A549 (cell line): ENCODE measurements at regions not wholly inside any gene's neighbourhood (a gene's known extent, or its start where the extent isn't known, plus 50 kb on each side); places are given as distances from the start of the nearest gene placed in this dataset.
A peak's percentile ranks its signal among the peaks of the same experiment; 100 is the strongest.

Experiments
- ATAC-seq, 2 experiments: fragments of 200-7000 bp in 1 of 2; fragments of >200 bp in 1 of 2; cut with Nextera tagmentation in 1 of 2; cut with Tn5 transposase in 1 of 2; 3 replicates each; pipeline versions ENCODE4 v1.8.0 to v1.9.1; 2018 to 2020; ENCODE audit warnings: mild to moderate bottlenecking in 1 of 2, moderate library complexity in 1 of 2
- CTCF ChIA-PET: fragments of 300-600 bp; sonication (Branson Sonifier 250); formaldehyde crosslinking; extraction: SDS; loops from one replicate; lab custom pipeline; 2021; ENCODE audit warnings: antibody characterized with exemption, inconsistent platforms; lab: Yijun Ruan, JAX
- POLR2A ChIA-PET: fragments of 350-600 bp; formaldehyde crosslinking; extraction: SDS; loops from one replicate; lab custom pipeline; 2021; ENCODE audit warnings: antibody characterized with exemption, inconsistent platforms; lab: Yijun Ruan, JAX
- DNase-seq, 2 experiments: peaks; one replicate each; pipeline versions ENCODE4 v3.0.0 to v3.0.0-alpha.2; 2011 to 2016; ENCODE audit warnings: low read depth in 1 of 2, low spot score in 1 of 2
- FAIRE-seq: peaks from 2 replicates; lab custom pipeline; 2011; peaks lifted over from hg19 to GRCh38; lab: Jason Lieb, UNC
- H3K27ac ChIP-seq, 2 experiments: fragments of >200 bp; sonication (Bioruptor Twin); formaldehyde crosslinking; 3 replicates each; pipeline ENCODE4 v1.5.1; 2016 to 2017
- H3K4me1 ChIP-seq: fragments of >200 bp; sonication (Bioruptor Twin); formaldehyde crosslinking; 3 replicates; pipeline ENCODE4 v1.6.1; 2016
- H3K4me2 ChIP-seq: fragments of >200 bp; sonication (Bioruptor Twin); formaldehyde crosslinking; 3 replicates; pipeline ENCODE4 v1.6.1; 2016
- H3K4me3 ChIP-seq: fragments of >200 bp; sonication (Bioruptor Twin); formaldehyde crosslinking; 3 replicates; pipeline ENCODE4 v1.5.1; 2016
- H3K9me3 ChIP-seq: fragments of >200 bp; sonication (Bioruptor Twin); formaldehyde crosslinking; 3 replicates; pipeline ENCODE4 v1.6.1; 2016
- ATOH8 ChIP-seq: fragments of 250-450 bp; sonication (Bioruptor Pico); IDR thresholded peaks from 2 replicates; pipeline ENCODE4 v1.5.0; 2020; ENCODE audit warnings: low read depth, mild to moderate bottlenecking, moderate library complexity
- BCL3 ChIP-seq: fragments of >200 bp; sonication (Bioruptor Twin); formaldehyde crosslinking; IDR thresholded peaks from 3 replicates; pipeline ENCODE4 v1.6.1; 2016
- CBX2 ChIP-seq: fragments of 200-600 bp; sonication (generic); IDR thresholded peaks from 2 replicates; pipeline ENCODE4 v1.6.1; 2016; ENCODE audit warnings: low read depth, mild to moderate bottlenecking, borderline replicate concordance
- CHD2 ChIP-seq: fragments of 150-350 bp; IDR thresholded peaks from 2 replicates; pipeline ENCODE4 v1.6.1; 2014; ENCODE audit warnings: low read length; ENCODE audit not compliant: partially characterized antibody
- CHD4 ChIP-seq: fragments of 200-600 bp; sonication (generic); IDR thresholded peaks from 2 replicates; pipeline ENCODE4 v1.6.1; 2016; ENCODE audit warnings: antibody characterized with exemption, mild to moderate bottlenecking, borderline replicate concordance
- E2F6 ChIP-seq: IDR thresholded peaks from 2 replicates; pipeline ENCODE4 v1.6.1; 2012; ENCODE audit warnings: low read depth, borderline replicate concordance
- EHF ChIP-seq: fragments of 250-450 bp; sonication (Bioruptor Pico); IDR thresholded peaks from 2 replicates; pipeline ENCODE4 v1.5.0; 2020; ENCODE audit warnings: mild to moderate bottlenecking
- FOSL2 ChIP-seq, 2 experiments: fragments of 450-650 bp in 1 of 2; fragments of >200 bp in 1 of 2; sonication (Bioruptor Twin) in 1 of 2; formaldehyde crosslinking; IDR thresholded peaks; 2 replicates each; pipeline versions ENCODE4 v1.5.0 to v1.6.1; 2016 to 2020; ENCODE audit warnings: mild to moderate bottlenecking in 1 of 2, moderate library complexity in 1 of 2
- FOXS1 ChIP-seq: fragments of 250-450 bp; sonication (Bioruptor Pico); IDR thresholded peaks from 2 replicates; pipeline ENCODE4 v1.5.0; 2020; ENCODE audit warnings: mild to moderate bottlenecking, moderate library complexity
- HDAC2 ChIP-seq: fragments of 200-600 bp; sonication (generic); IDR thresholded peaks from 2 replicates; pipeline ENCODE4 v1.6.1; 2016
- HES2 ChIP-seq: fragments of >200 bp; sonication (Bioruptor Twin); formaldehyde crosslinking; IDR thresholded peaks from 2 replicates; pipeline ENCODE4 v1.6.1; 2016
- HMGXB4 ChIP-seq: fragments of 250-450 bp; sonication (Bioruptor Pico); IDR thresholded peaks from 2 replicates; pipeline ENCODE4 v1.5.0; 2021; ENCODE audit warnings: mild to moderate bottlenecking, moderate library complexity, borderline replicate concordance
- HOXB5 ChIP-seq: fragments of 250-450 bp; sonication (Bioruptor Pico); IDR thresholded peaks from 2 replicates; pipeline ENCODE4 v1.5.0; 2020; ENCODE audit warnings: mild to moderate bottlenecking, moderate library complexity
- JUN ChIP-seq, 2 experiments: fragments of >200 bp; sonication (Bioruptor Twin); formaldehyde crosslinking; IDR thresholded peaks; 2 replicates in 1 of 2; 3 replicates in 1 of 2; pipeline ENCODE4 v1.6.1; 2016 to 2017
- MAFK ChIP-seq: fragments of 450-650 bp; IDR thresholded peaks from 2 replicates; pipeline ENCODE4 v1.6.1; 2014; ENCODE audit not compliant: partially characterized antibody
- MAX ChIP-seq: IDR thresholded peaks from 2 replicates; pipeline ENCODE4 v1.6.1; 2012
- NPAS2 ChIP-seq: fragments of 250-450 bp; sonication (Bioruptor Pico); IDR thresholded peaks from 2 replicates; pipeline ENCODE4 v1.8.0; 2022; ENCODE audit warnings: mild to moderate bottlenecking, moderate library complexity, borderline replicate concordance
- POLR2A ChIP-seq: IDR thresholded peaks from 2 replicates; pipeline ENCODE4 v1.6.1; 2012; ENCODE audit warnings: mild to moderate bottlenecking, low read length
- RNF2 ChIP-seq: fragments of 200-600 bp; sonication (generic); IDR thresholded peaks from 2 replicates; pipeline ENCODE4 v1.6.1; 2016; ENCODE audit warnings: low read depth, mild to moderate bottlenecking, antibody characterized with exemption, moderate library complexity, borderline replicate concordance
- USF2 ChIP-seq: fragments of 450-650 bp; IDR thresholded peaks from 2 replicates; pipeline ENCODE4 v1.6.1; 2014; ENCODE audit warnings: antibody characterized with exemption
- ZC3H11A ChIP-seq: fragments of 450-650 bp; IDR thresholded peaks from 2 replicates; pipeline ENCODE4 v1.6.1; 2014; ENCODE audit warnings: antibody characterized with exemption, mild to moderate bottlenecking
- ZNF302 ChIP-seq: fragments of 250-450 bp; sonication (Bioruptor Pico); IDR thresholded peaks from 2 replicates; pipeline ENCODE4 v1.9.0; 2021; ENCODE audit warnings: inconsistent platforms, mild to moderate bottlenecking, moderate library complexity
- WGBS: methylation state at CpG from one replicate; pipeline ENCODE4 v1.1.6; 2017; ENCODE audit errors: missing lambda C conversion rate; 5-methylcytosine and 5-hydroxymethylcytosine counted together

- FAIRE-seq (no peak), ATAC-seq (no peak), DNase-seq (no peak)
- Histone ChIP-seq H3K9me3 (no peaks in the 10 kb centered on the region), H3K27ac (peak overlapping the region; percentile 69 to 81), H3K4me3 (no peak overlapping the region), H3K4me2 (peak overlapping the region; percentile 44), H3K4me1 (peaks cover 11% of the 10 kb centered on the region; the same call in 2 of the 3 replicates)
- ChIA-PET POLR2A (no interaction called here), CTCF (no interaction called here)
- TF ChIP-seq ZNF302 (CRISPR knock-in tag) (no peak), EHF (CRISPR knock-in tag) (no peak), HES2 (0 out of 2 replicates have a peak, but pooled peaks have one; percentile 27), E2F6 (no peak), CHD2 (no peak)
- WGBS, result 70% methylated on average over 4 of the region's 4 CpGs
These were observed 190.5 kb upstream of the SOX21 start for GRCh38 chr13:94902722-94903407.

GRCh38 chr13:94901070-94901469, 188.7 kb upstream of the SOX21 start:
- TF ChIP-seq MAX (no peak), HDAC2 (no peak), BCL3 (no peak), FOSL2 (IDR thresholded peaks at IDR 0.05) (no peak), FOSL2 (CRISPR knock-in tag; IDR thresholded peaks at IDR 0.05) (no peak), ZC3H11A (no peak), MAFK (no peak), CBX2 (no peak), JUN (IDR thresholded peaks at IDR 0.05) (no peak), ATOH8 (no peak), RNF2 (no peak), HMGXB4 (CRISPR knock-in tag) (no peak)
- H3K4me2 ChIP-seq, result no peak overlapping the region
- FAIRE-seq, result no peak
- CTCF ChIA-PET, result no interaction called here
- no peak for DNase-seq
- 46% methylated on average over 3 of the region's 3 CpGs for WGBS
- H3K4me1 ChIP-seq, result peaks cover 11% of the 10 kb centered on the region; the same call in 2 of the 3 replicates
- no peak overlapping the region for H3K27ac ChIP-seq
- POLR2A ChIA-PET, result no interaction called here
- ATAC-seq, result no peak
- no peak overlapping the region for H3K4me3 ChIP-seq
- no peaks in the 10 kb centered on the region for H3K9me3 ChIP-seq

- H3K9me3 ChIP-seq, result no peaks in the 10 kb centered on the region
- H3K27ac ChIP-seq, result no peak overlapping the region
- H3K4me1 ChIP-seq, result no peaks in the 10 kb centered on the region
- ChIA-PET POLR2A (no interaction called here), CTCF (no interaction called here)
- no peak for ATAC-seq
- WGBS, result 84% methylated on average over 5 of the region's 5 CpGs
- H3K4me2 ChIP-seq, result no peak overlapping the region
- H3K4me3 ChIP-seq, result no peak overlapping the region
- DNase-seq, result no peak
- no peak for FAIRE-seq
- TF ChIP-seq BCL3 (no peak), USF2 (no peak), CHD4 (no peak), NPAS2 (CRISPR knock-in tag) (no peak), ZC3H11A (no peak), FOXS1 (CRISPR knock-in tag) (no peak), EHF (CRISPR knock-in tag) (no peak), CBX2 (no peak), POLR2A (no peak), CHD2 (no peak), HMGXB4 (CRISPR knock-in tag) (no peak), HOXB5 (CRISPR knock-in tag) (no peak)
These were observed 184.5 kb upstream of the SOX21 start for GRCh38 chr13:94896719-94897317.
